Smooth muscle cell (in vitro differentiated cells): ENCODE measurements at regions not wholly inside any gene's neighbourhood (a gene's known extent, or its start where the extent isn't known, plus 50 kb on each side); places are given as distances from the start of the nearest gene placed in this dataset.

Source experiments
- DNase-seq: peaks from one replicate; lab custom pipeline; 2025; ENCODE audit not compliant: unreplicated experiment; lab: John Stamatoyannopoulos, UW
- H2AFZ ChIP-seq: fragments of 200-600 bp; sonication (generic); 2 replicates; pipeline ENCODE4 v1.6.0; 2016; ENCODE audit warnings: antibody characterized with exemption, low read depth, mild to moderate bottlenecking
- H3F3A ChIP-seq: fragments of 200-600 bp; sonication (generic); 2 replicates; pipeline ENCODE4 v1.6.0; 2017; ENCODE audit warnings: antibody characterized with exemption, low read depth
- H3K27ac ChIP-seq: fragments of 200-600 bp; sonication (generic); 2 replicates; pipeline ENCODE4 v1.5.1; 2016; ENCODE audit warnings: low read depth, mild to moderate bottlenecking
- H3K27me3 ChIP-seq: fragments of 200-600 bp; sonication (generic); 2 replicates; pipeline ENCODE4 v1.6.1; 2016; ENCODE audit warnings: low read depth, mild to moderate bottlenecking
- H3K36me3 ChIP-seq: fragments of 200-600 bp; sonication (generic); 2 replicates; pipeline ENCODE4 v1.5.1; 2016; ENCODE audit warnings: low read depth
- H3K4me1 ChIP-seq: fragments of 200-600 bp; sonication (generic); 2 replicates; pipeline ENCODE4 v1.5.1; 2016; ENCODE audit warnings: low read depth
- H3K4me2 ChIP-seq: fragments of 200-600 bp; sonication (generic); 2 replicates; pipeline ENCODE4 v1.6.0; 2016; ENCODE audit warnings: mild to moderate bottlenecking
- H3K4me3 ChIP-seq: fragments of 200-600 bp; sonication (generic); 2 replicates; pipeline ENCODE4 v1.5.1; 2016; ENCODE audit warnings: mild to moderate bottlenecking
- H3K79me2 ChIP-seq: fragments of 200-600 bp; sonication (generic); 2 replicates; pipeline ENCODE4 v1.6.0; 2016; ENCODE audit warnings: low read depth, mild to moderate bottlenecking
- H3K9ac ChIP-seq: fragments of 200-600 bp; sonication (generic); 2 replicates; pipeline ENCODE4 v1.6.0; 2016; ENCODE audit warnings: low read depth
- H3K9me3 ChIP-seq: fragments of 200-600 bp; sonication (generic); replicated peaks from 2 replicates; pipeline ENCODE4 v1.5.1; 2016; ENCODE audit warnings: low read depth
- H4K20me1 ChIP-seq: fragments of 200-600 bp; sonication (generic); 2 replicates; pipeline ENCODE4 v1.6.0; 2016; ENCODE audit warnings: low read depth
- CTCF ChIP-seq: fragments of 200-600 bp; sonication (generic); IDR thresholded peaks from 2 replicates; pipeline ENCODE4 v1.5.1; 2017; ENCODE audit warnings: borderline replicate concordance, mild to moderate bottlenecking, antibody characterized with exemption; ENCODE audit not compliant: insufficient read depth, poor library complexity, severe bottlenecking
- WGBS: methylation state at CpG from one replicate; pipeline ENCODE4 v1.1.7; 2016; ENCODE audit warnings: low lambda C conversion rate; 5-methylcytosine and 5-hydroxymethylcytosine counted together

DNA sequence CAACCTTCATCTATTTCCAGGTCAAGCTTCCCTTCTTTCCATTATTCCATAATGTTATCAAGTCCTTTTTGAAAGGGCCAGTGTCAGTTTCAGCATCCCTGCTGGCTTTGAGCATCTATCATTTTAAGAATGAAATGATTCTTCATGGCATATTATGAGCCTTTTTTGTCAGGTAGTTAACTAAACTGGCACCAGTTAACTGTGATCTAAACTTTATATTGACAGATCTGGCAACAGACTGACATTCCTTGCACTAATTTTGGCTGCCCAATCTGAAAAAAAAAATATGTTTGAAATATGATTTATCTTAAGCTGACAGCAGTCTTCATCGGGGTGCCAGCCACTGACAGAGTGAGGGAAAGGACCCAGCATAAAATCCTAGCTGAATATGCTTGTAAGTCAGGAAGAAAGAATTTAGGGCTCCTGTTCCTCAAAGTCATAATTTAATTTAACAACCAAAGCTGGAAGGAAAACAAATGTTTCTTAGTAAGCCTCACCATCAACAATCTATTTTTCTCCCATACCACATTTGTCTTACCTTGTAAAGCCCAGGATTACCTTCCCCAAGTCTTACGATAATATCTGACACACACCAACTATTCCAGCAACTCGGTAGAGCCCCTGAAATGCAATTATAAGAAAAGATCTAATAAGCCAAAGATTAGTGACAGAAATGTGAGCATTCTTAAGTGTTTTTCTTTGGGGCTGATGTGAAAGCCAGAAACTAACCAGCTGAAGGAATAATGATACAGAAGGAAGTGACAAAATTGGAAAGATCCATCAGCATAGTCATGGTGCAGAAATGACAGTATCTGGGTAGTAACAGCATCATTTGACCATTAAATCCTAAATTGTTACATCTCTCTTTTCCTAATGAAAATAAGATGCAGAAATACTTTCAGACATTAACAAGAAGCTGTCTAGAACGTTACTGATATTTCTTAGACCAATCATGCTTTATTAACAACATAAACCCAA, 228.1 kb downstream of the RBM43 start:
- no peak overlapping the region for H3K27ac ChIP-seq
- 78% methylated on average over 4 of the region's 4 CpGs for WGBS

GRCh38 chr2:151032741-151033191, 228.9 kb downstream of the RBM43 start:
- TF ChIP-seq CTCF: no peak
- H3K79me2 ChIP-seq: no peaks in the 10 kb centered on the region
- WGBS: 59% methylated on average over 2 of the region's 2 CpGs
- H3K9ac ChIP-seq: no peak overlapping the region
- no peak overlapping the region for H3K4me2 ChIP-seq
- no peaks in the 10 kb centered on the region for H4K20me1 ChIP-seq
- DNase-seq: no peak
- H3K36me3 ChIP-seq: no peaks in the 10 kb centered on the region
- no peaks in the 10 kb centered on the region for H3F3A ChIP-seq
- H3K4me1 ChIP-seq: no peaks in the 10 kb centered on the region
- H3K9me3 ChIP-seq: no peaks in the 10 kb centered on the region
- no peak overlapping the region for H3K4me3 ChIP-seq
- H3K27ac ChIP-seq: no peak overlapping the region
- no peak overlapping the region for H2AFZ ChIP-seq
- no peaks in the 10 kb centered on the region for H3K27me3 ChIP-seq

More for the DNA sequence above, 228.1 kb downstream of the RBM43 start:
- no peak for DNase-seq
- TF ChIP-seq CTCF: no peak
- H3K36me3 ChIP-seq: no peaks in the 10 kb centered on the region
- no peak overlapping the region for H3K9ac ChIP-seq
- no peak overlapping the region for H2AFZ ChIP-seq
- H3K79me2 ChIP-seq: no peaks in the 10 kb centered on the region
- H3K4me1 ChIP-seq: no peaks in the 10 kb centered on the region
- H3K4me2 ChIP-seq: no peak overlapping the region
- H3K27me3 ChIP-seq: no peaks in the 10 kb centered on the region
- no peaks in the 10 kb centered on the region for H3F3A ChIP-seq
- no peaks in the 10 kb centered on the region for H4K20me1 ChIP-seq
- no peak overlapping the region for H3K4me3 ChIP-seq
- H3K9me3 ChIP-seq: no peaks in the 10 kb centered on the region

DNA sequence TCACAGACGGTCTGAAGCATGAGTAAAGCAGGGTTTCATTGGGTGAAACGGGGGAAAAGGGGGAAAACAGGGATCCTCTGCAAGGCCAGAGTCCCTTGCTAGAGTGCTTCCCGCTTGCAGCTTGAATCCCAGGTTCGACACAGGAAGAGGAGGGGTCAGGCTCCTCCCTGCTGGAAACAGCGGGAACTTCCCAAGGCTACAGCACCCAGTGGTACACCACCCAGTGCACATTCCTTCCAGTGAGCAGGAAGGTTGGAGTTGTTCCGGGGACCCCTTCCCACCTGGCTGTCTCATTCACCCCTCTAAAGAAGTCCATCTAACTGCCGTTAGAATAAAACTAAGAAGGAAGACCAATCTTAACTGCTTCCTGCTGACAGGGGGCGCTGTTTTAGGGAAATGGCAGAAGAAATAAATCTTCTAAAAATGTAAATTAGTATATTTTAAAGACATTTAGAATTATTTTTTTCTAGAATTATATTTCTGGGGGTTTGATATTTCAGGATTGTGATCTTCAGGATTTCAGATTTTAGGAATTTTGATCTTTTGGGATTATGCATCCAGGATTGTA, 230.9 kb downstream of the RBM43 start:
- Histone ChIP-seq H3K4me2 (no peak overlapping the region), H3K4me3 (no peak overlapping the region), H3K27ac (no peak overlapping the region), H3K9ac (no peak overlapping the region), H3K9me3 (no peaks in the 10 kb centered on the region), H3K4me1 (no peaks in the 10 kb centered on the region), H3F3A (no peaks in the 10 kb centered on the region), H4K20me1 (no peaks in the 10 kb centered on the region), H3K79me2 (no peaks in the 10 kb centered on the region), H3K36me3 (no peaks in the 10 kb centered on the region), H3K27me3 (no peaks in the 10 kb centered on the region), H2AFZ (no peak overlapping the region)
- no peak for DNase-seq
- 91% methylated on average over 8 of the region's 8 CpGs for WGBS
- peak; percentile 32 for TF ChIP-seq CTCF
